ENCODE measurements at regions not wholly inside any gene's neighbourhood (a gene's known extent, or its start where the extent isn't known, plus 50 kb on each side); places are given as distances from the start of the nearest gene placed in this dataset.

DNA sequence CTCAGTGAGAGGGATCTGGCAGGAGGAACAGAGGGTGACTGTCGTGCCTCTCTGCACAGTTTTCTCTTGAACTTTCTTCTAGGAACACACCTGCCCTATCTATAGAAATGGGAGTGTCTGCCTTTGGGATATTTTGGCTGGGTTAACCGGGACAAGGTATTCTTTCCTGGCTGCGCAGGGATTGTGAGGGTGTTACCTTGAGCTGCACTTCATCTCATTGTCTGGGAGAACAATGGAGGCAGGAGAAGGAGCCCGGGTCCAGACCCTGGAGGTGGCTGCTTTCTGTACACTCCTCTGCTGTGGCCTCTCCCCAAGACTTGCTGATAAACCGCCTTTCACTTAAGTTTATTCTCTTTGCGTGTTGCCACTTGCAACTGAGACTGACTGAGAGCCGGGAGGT, 192.8 kb downstream of the TBXT start:
- no peak for DNase-seq (ENCODE audit: low spot score)
- TF ChIP-seq, protein P1, sequence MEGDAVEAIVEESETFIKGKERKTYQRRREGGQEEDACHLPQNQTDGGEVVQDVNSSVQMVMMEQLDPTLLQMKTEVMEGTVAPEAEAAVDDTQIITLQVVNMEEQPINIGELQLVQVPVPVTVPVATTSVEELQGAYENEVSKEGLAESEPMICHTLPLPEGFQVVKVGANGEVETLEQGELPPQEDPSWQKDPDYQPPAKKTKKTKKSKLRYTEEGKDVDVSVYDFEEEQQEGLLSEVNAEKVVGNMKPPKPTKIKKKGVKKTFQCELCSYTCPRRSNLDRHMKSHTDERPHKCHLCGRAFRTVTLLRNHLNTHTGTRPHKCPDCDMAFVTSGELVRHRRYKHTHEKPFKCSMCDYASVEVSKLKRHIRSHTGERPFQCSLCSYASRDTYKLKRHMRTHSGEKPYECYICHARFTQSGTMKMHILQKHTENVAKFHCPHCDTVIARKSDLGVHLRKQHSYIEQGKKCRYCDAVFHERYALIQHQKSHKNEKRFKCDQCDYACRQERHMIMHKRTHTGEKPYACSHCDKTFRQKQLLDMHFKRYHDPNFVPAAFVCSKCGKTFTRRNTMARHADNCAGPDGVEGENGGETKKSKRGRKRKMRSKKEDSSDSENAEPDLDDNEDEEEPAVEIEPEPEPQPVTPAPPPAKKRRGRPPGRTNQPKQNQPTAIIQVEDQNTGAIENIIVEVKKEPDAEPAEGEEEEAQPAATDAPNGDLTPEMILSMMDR (IDR thresholded peaks at IDR 0.05; ENCODE audit: extremely low read depth, insufficient read depth, missing control alignments): no peak
- in situ Hi-C loops (cut with MboI; ENCODE audit: low pct_unique_long_range_greater_than_20kb, low sequenced_read_pairs, unreplicated experiment): no loop called here

DNA sequence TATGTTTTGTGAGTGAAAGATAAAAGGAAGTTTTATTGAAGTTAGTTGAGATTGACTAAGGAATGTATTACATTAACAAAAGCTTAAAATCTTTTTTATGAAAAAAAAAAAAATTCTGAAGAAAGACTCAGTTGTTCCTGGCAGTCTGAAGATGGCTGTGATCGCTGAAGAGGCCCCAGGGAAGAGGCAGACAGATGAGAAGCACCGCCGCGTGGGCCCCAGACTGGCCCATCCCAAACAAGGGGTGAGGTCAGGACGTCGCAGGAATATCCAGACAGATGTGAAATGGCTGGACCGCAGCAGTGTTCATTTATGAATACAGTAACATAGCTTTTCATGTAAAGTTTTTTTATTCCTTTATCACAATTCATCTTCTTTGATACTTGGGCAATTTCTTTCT, 194.2 kb downstream of the TBXT start:
- TF ChIP-seq, protein P1 (IDR thresholded peaks at IDR 0.05; ENCODE audit: extremely low read depth, insufficient read depth, missing control alignments): no peak
- DNase-seq (ENCODE audit: low spot score): no peak
- in situ Hi-C loops (cut with MboI; ENCODE audit: low pct_unique_long_range_greater_than_20kb, low sequenced_read_pairs, unreplicated experiment): no loop called here

DNA sequence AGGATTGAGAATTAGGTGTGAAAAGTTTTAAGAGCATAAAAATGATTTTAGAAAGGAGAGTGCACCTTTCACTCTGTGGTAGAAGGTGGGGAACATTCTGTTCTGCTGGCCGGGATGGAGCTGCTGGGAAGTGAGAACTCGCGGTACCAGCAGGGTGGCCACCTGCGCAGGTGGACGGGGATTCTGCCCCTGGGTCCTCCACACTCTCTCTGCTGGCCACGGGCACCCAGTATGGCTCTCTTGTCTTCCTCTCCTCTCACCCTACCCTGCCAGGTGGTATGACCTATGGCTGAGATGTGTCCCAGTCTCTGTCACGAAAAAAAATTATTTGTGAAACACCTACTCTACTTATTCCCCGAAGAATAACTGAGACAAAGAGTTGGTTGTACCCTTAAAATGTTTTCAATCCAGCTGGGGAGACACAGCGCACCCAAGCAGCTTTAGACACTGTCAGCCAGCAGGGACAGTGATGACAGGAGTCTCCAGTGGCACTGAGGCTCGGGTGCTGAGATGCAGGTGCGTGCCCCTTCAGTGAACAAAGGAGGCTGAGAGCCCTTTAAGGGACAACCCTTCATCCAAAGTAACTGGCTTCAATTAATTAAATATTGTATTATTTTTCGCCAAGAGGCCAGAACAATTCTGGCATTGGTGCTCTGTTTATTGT, 195.4 kb downstream of the TBXT start:
- in situ Hi-C loops (cut with MboI; ENCODE audit: low pct_unique_long_range_greater_than_20kb, low sequenced_read_pairs, unreplicated experiment): no loop called here
- TF ChIP-seq, protein P1 (IDR thresholded peaks at IDR 0.05; ENCODE audit: extremely low read depth, insufficient read depth, missing control alignments): no peak
- no peak for DNase-seq (ENCODE audit: low spot score)

DNA sequence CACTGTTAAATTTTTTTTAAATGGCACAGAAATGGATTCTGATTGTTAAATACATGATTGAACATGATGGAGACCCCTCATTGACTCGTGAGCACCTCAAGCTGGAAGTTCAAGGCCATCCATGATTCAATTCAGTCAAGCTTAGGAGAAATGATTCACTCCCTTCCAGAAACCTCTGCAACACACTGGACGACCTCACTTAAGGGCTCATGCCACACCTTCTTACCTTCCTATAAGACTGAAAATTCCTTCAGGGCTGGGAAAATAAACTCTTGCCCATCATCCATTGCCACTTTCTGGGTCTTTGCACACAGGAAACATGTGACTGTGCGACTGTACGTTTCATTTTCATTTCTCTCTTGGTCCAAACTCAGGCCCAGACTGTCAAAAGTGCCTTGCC, 196.4 kb downstream of the TBXT start:
- in situ Hi-C loops (cut with MboI; ENCODE audit: low pct_unique_long_range_greater_than_20kb, low sequenced_read_pairs, unreplicated experiment): no loop called here
- TF ChIP-seq, protein P1 (IDR thresholded peaks at IDR 0.05; ENCODE audit: extremely low read depth, insufficient read depth, missing control alignments): no peak
- no peak for DNase-seq (ENCODE audit: low spot score)

DNA sequence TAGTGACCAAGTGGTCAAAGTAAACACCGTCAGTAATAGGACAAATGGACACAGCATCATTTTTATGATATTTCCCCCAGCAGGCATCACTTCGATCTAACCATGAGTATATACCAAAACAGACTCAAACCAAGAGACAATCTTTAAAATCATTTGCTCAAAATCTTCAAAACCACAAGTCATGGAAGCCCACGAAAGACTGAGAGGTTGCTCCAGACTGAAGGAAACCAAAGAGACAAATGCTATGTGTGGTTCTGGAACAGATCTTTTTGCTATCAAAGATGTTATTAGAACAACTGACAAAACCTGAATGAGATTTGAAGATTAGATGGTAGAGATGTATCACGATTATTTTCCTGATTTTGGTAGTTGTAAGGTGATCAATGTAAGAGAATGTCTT, 197.7 kb downstream of the TBXT start:
- in situ Hi-C loops (cut with MboI; ENCODE audit: low pct_unique_long_range_greater_than_20kb, low sequenced_read_pairs, unreplicated experiment): no loop called here

DNA sequence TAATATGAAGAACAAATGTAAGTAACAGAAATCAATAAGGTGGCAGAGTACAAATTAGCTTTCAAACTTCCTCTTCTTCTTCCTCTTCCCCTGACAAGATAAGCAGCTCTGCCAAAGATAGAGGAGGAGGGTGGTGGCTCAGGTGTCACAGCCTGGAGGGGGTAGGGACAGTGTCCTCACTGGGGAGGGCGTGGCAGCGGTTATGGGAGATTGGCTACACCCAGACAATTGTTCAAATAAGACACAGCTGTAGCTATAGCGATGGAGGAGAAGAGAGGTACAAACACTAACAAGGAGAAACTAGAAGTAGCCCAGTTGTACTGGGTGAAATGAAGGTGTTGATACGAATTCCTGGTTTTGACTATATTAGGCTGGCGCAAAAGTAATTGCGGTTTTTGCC, 198.5 kb downstream of the TBXT start:
- TF ChIP-seq, protein P1 (IDR thresholded peaks at IDR 0.05; ENCODE audit: extremely low read depth, insufficient read depth, missing control alignments): no peak
- in situ Hi-C loops (cut with MboI; ENCODE audit: low pct_unique_long_range_greater_than_20kb, low sequenced_read_pairs, unreplicated experiment): no loop called here
- DNase-seq (ENCODE audit: low spot score): no peak

More for the DNA sequence above, 197.7 kb downstream of the TBXT start:
- TF ChIP-seq, protein P1 (IDR thresholded peaks at IDR 0.05; ENCODE audit: extremely low read depth, insufficient read depth, missing control alignments): no peak
- no peak for DNase-seq (ENCODE audit: low spot score)

Measured in GM13977 (cell line).